Ovary (tissue), 7 donors: ENCODE measurements at regions not wholly inside any gene's neighbourhood (a gene's known extent, or its start where the extent isn't known, plus 50 kb on each side); places are given as distances from the start of the nearest gene placed in this dataset.

Experiments used
- DNase-seq, 5 donors: peaks; one replicate each; pipeline ENCODE4 v3.0.0-alpha.2; 2019 to 2020
- H3K27ac ChIP-seq, 2 donors: fragments of 200-600 bp; one replicate each; pipeline versions ENCODE4 v1.5.1 to v1.8.0; 2019 to 2022
- H3K27me3 ChIP-seq: fragments of 200-600 bp; one replicate; pipeline ENCODE4 v1.8.0; 2022
- H3K36me3 ChIP-seq: fragments of 200-600 bp; sonication (generic); one replicate; pipeline ENCODE4 v1.5.1; 2019
- H3K4me1 ChIP-seq: one replicate; pipeline ENCODE4 v1.8.1; 2013; ENCODE audit warnings: mild to moderate bottlenecking, moderate library complexity; ENCODE audit not compliant: insufficient read depth
- H3K4me3 ChIP-seq: fragments of 200-600 bp; sonication (generic); one replicate; pipeline ENCODE4 v1.5.1; 2017
- H3K9me3 ChIP-seq, 2 donors: fragments of 200-600 bp in 1 of 2; sonication (generic) in 1 of 2; one replicate each; pipeline versions ENCODE4 v1.5.1 to v1.8.1; 2013 to 2019; ENCODE audit warnings: mild to moderate bottlenecking in 1 of 2, moderate library complexity in 1 of 2
- EP300 ChIP-seq: sonication (generic); formaldehyde crosslinking; IDR thresholded peaks from one replicate; pipeline ENCODE4 v1.6.1; 2017; ENCODE audit warnings: antibody characterized with exemption
- POLR2A ChIP-seq: fragments of 450-650 bp; IDR thresholded peaks from one replicate; pipeline ENCODE4 v1.6.1; 2017; ENCODE audit warnings: antibody characterized with exemption, mild to moderate bottlenecking, moderate library complexity
- WGBS, 3 donors: extraction: QIAGEN DNeasy Blood & Tissue Kit in 1 of 3; methylation state at CpG; one replicate each; pipeline versions ENCODE4 v1.1.5 to v1.1.7; 2013 to 2017; 5-methylcytosine and 5-hydroxymethylcytosine counted together
- intact Hi-C, 4 donors: fragments of 100-400 bp; cut with DNase I; formaldehyde crosslinking; loops; one replicate each; pipeline versions ENCODE4 v1.11.0 to v1.15.1; 2022 to 2023
- TF ChIP-seq, protein P1 (sequence below), 3 donors: fragments of 450-650 bp in 2 of 3; fragments of 200-600 bp in 1 of 3; IDR thresholded peaks; one replicate each; pipeline versions ENCODE4 v1.5.1 to v1.8.0; 2016 to 2022; ENCODE audit warnings: antibody characterized with exemption in 3 of 3, mild to moderate bottlenecking in 1 of 3
- donor health status: DM: no; HTN: no; CAD: no; lungs with moderate emphysema.
- donor health status: DM: no; HTN: no; CAD: no.
- donor health status: Bipolar disorder and iron deficiency.
- donor health status: DM: no; HTN: no; CAD: no.
- donor health status: DM: yes; HTN: yes; CAD: no.

DNA sequence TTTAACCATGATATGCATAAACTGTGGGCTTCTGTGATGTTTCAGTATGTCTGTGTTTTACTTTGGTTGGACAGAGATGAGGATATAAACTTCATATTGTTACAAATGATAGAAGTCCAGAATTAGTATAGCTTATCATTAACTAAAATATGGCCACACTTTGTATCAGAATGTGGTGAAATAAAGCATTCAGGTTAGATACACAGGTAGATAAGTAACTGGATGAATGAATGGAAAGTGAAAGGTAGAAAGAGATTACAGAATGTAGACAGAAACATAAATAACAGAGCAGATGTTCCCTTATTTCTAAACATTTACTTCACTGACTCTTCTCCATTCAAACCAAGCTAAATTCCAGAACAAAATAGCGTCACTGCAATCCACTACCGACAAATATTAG lies 1033.8 kb downstream of the CDH18 start:
- Histone ChIP-seq H3K27me3 (no peaks in the 10 kb centered on the region), H3K4me3 (no peak overlapping the region), H3K36me3 (no peaks in the 10 kb centered on the region), H3K9me3 (no peaks in the 10 kb centered on the region), H3K27ac (no peak overlapping the region), H3K4me1 (no peaks in the 10 kb centered on the region)
- intact Hi-C loops = no loop called here
- TF ChIP-seq POLR2A = no peak
- TF ChIP-seq EP300 = no peak
- TF ChIP-seq, protein P1, sequence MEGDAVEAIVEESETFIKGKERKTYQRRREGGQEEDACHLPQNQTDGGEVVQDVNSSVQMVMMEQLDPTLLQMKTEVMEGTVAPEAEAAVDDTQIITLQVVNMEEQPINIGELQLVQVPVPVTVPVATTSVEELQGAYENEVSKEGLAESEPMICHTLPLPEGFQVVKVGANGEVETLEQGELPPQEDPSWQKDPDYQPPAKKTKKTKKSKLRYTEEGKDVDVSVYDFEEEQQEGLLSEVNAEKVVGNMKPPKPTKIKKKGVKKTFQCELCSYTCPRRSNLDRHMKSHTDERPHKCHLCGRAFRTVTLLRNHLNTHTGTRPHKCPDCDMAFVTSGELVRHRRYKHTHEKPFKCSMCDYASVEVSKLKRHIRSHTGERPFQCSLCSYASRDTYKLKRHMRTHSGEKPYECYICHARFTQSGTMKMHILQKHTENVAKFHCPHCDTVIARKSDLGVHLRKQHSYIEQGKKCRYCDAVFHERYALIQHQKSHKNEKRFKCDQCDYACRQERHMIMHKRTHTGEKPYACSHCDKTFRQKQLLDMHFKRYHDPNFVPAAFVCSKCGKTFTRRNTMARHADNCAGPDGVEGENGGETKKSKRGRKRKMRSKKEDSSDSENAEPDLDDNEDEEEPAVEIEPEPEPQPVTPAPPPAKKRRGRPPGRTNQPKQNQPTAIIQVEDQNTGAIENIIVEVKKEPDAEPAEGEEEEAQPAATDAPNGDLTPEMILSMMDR (IDR thresholded peaks at IDR 0.05) = no peak
- WGBS, 3 donors = 33 to 78% (median 66%) methylated on average over 2 of the region's 2 CpGs
- no peak for DNase-seq

DNA sequence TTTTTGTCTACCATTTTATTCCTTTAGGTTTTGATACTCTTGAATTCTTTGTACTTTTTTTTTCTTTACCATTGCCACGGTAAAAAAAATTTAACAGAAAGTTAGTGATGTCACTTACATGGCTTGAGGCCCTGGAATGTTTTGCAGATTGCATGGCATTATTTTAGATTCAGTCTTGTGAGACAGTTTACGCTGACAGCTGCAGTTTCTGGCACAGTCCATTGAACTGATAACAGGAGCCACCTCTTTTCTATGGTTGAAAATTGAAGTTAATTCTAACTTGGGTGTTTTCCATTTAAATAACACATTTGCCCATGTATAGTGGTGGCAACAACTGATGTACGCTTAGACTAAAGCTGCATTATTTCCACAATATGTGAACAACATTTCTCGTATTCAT lies 1028.5 kb downstream of the CDH18 start:
- H3K9me3 ChIP-seq = no peaks in the 10 kb centered on the region
- intact Hi-C loops = no loop called here
- no peak overlapping the region for H3K27ac ChIP-seq
- H3K27me3 ChIP-seq = no peaks in the 10 kb centered on the region
- WGBS, 3 donors = 71 to 79% (median 73%) methylated on average over 4 of the region's 4 CpGs
- TF ChIP-seq POLR2A (no peak), EP300 (no peak)
- TF ChIP-seq, protein P1 (IDR thresholded peaks at IDR 0.05) = no peak
- H3K4me1 ChIP-seq = no peaks in the 10 kb centered on the region
- no peak overlapping the region for H3K4me3 ChIP-seq
- no peak for DNase-seq
- H3K36me3 ChIP-seq = no peaks in the 10 kb centered on the region

DNA sequence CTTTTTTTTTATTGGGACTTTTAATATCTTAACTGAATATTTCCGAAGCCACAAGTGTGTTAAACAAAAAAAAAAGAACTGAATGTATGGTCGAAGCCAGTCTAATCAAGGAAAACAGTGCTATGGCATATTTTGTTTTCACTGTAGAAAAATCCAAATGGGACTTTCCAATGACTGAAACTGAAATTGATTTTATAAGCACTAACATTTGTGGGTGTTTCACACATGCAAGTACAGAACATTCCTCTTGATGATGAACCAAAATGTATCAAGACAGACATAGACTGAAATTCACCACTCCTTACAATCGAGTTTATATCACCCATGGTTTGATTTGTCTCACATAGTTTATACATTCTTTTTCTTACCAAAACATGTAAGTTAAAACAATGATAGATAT lies 1026.8 kb downstream of the CDH18 start:
- Histone ChIP-seq H3K36me3 (no peaks in the 10 kb centered on the region), H3K4me1 (no peaks in the 10 kb centered on the region), H3K4me3 (no peak overlapping the region), H3K27me3 (no peaks in the 10 kb centered on the region), H3K9me3 (no peaks in the 10 kb centered on the region), H3K27ac (no peak overlapping the region)
- WGBS, 3 donors = 14 to 41% (median 15%) methylated on average over 3 of the region's 3 CpGs
- intact Hi-C loops = no loop called here
- TF ChIP-seq POLR2A (no peak), EP300 (no peak)
- TF ChIP-seq, protein P1 (IDR thresholded peaks at IDR 0.05) = no peak
- no peak for DNase-seq

DNA sequence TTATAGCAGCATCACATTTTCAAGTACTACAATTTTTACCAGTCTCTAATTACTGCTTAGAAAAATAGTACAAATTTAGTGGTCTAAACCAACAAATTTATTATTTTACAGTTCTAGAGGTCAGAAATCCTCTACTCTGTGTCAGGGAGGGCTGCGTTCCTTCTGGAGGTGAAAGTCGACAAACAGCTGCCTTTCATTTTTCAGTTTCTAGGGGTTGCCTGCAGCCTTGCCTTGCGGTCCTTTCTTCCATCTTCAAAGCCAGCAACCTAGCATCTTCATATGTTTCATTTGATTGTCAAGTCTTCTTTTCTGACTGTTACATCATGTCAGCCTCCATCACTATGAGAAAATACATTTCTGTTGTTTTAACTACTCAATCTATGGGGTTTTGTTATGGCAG lies 1022.1 kb downstream of the CDH18 start:
- no peak for DNase-seq
- TF ChIP-seq, protein P1 (IDR thresholded peaks at IDR 0.05) = no peak
- TF ChIP-seq EP300 (no peak), POLR2A (no peak)
- WGBS, 3 donors = 64 to 97% (median 82%) methylated on average over 3 of the region's 3 CpGs

DNA sequence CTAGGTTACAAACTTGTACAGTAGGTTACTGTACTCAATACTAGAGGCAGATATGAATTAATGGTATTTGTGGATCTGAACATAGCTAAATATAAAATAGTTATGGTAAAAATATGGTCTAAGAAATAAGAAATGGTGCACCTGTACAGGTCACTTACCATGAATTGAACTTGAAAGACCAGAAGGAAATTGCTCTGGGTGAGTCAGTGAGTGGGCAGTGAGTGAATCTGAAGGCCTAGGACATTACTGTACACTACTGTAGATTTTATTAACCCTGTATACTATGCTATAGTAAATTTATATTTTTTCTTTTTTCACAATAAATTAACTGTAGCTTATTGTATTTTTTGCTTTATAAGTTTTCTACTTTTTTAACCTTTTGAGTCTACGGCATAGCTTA lies 1020.4 kb downstream of the CDH18 start:
- Histone ChIP-seq H3K4me1 (no peaks in the 10 kb centered on the region), H3K27ac (no peak overlapping the region), H3K4me3 (no peak overlapping the region), H3K27me3 (no peaks in the 10 kb centered on the region), H3K36me3 (no peaks in the 10 kb centered on the region), H3K9me3 (no peaks in the 10 kb centered on the region)
- TF ChIP-seq, protein P1 (IDR thresholded peaks at IDR 0.05) = no peak
- TF ChIP-seq EP300 (no peak), POLR2A (no peak)
- intact Hi-C loops = no loop called here
- no peak for DNase-seq
- 96 to 98% (median 97%) methylated on average over 1 of the region's 1 CpG for WGBS, 3 donors

More for the DNA sequence above, 1022.1 kb downstream of the CDH18 start:
- no peaks in the 10 kb centered on the region for H3K4me1 ChIP-seq
- no peak overlapping the region for H3K27ac ChIP-seq
- no peaks in the 10 kb centered on the region for H3K36me3 ChIP-seq
- no peaks in the 10 kb centered on the region for H3K9me3 ChIP-seq
- no peaks in the 10 kb centered on the region for H3K27me3 ChIP-seq
- H3K4me3 ChIP-seq = no peak overlapping the region
- intact Hi-C loops = no loop called here
